GM18868 (cell line): ENCODE measurements at regions not wholly inside any gene's neighbourhood (a gene's known extent, or its start where the extent isn't known, plus 50 kb on each side); places are given as distances from the start of the nearest gene placed in this dataset.
"Not testable (repeated sequence)": the region's sequence is repeated elsewhere in the genome, so short reads cannot be mapped to it uniquely, and the experiment has no call there.

ENCODE experiments used
- ATAC-seq: cut with Tn5 transposase; IDR thresholded peaks from one replicate; pipeline ENCODE4 v1.9.1; 2021; ENCODE audit warnings: mild to moderate bottlenecking, moderate library complexity; ENCODE audit not compliant: unreplicated experiment

GRCh38 chr7:91750091-91750490 lies 130.4 kb downstream of the MTERF1 start:
- ATAC-seq = no peak

- ATAC-seq = no peak
Observed at GRCh38 chr7:91752102-91752501, 128.4 kb downstream of the MTERF1 start.

- not testable (repeated sequence) for ATAC-seq
Observed at GRCh38 chr7:91754280-91754679, 126.2 kb downstream of the MTERF1 start.

DNA sequence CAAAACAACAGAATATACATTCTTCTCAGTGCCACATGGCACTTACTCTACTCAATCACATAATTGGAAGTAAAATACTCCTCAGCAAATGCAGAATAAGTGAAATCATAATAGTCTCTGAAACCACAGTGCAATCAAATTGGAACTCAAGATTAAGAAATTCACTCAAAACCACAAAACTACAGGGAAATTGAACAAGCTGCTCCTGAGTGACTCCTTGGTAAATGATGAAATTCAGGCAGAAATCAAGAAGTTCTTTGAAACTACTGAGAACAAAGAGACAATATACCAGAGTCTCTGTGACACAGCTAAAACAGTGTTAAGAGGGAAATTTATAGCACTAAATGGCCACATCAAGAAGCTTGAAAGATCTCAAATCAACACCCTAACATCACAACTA lies 125.4 kb downstream of the MTERF1 start:
- ATAC-seq = not testable (repeated sequence)

GRCh38 chr7:91759205-91759863 lies 121.2 kb downstream of the MTERF1 start:
- ATAC-seq = no peak

DNA sequence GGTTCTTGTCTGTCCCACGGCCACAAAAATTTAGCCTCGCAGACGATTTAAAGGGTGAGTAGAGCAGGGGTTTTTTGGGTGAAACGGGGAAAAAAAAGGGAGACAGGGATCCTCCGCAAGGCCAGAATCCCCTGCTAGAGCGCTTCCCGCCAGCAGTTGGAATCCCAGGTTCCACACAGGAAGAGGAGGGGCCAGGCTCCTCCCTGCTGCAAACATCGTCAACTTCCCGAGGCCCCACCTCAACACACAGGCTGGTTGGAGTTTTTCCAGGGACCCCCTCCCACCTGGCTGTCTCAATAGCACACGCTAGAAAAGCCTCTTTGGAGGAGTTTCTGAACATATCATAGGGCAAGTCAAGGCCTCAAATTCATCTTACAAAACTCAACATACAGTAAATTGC lies 112.7 kb downstream of the MTERF1 start:
- no peak for ATAC-seq

DNA sequence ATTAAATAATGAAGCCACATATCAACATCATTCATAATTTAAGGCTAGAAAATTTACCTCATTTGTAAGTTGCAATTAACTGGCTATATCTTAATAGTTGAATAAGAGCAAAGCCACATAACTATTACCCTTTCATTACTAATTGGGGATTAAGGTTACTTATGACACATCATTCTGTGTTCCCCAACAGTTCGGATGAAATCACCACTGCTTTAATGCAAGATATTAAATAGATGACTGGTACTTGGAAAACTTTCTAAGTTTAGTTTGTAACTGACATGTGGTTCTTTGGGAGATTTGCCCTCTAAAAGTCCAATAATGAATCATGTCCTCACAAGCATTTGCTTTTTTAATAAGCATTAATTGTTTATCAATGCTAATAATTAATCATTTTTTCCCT lies 109.1 kb downstream of the MTERF1 start:
- no peak for ATAC-seq

DNA sequence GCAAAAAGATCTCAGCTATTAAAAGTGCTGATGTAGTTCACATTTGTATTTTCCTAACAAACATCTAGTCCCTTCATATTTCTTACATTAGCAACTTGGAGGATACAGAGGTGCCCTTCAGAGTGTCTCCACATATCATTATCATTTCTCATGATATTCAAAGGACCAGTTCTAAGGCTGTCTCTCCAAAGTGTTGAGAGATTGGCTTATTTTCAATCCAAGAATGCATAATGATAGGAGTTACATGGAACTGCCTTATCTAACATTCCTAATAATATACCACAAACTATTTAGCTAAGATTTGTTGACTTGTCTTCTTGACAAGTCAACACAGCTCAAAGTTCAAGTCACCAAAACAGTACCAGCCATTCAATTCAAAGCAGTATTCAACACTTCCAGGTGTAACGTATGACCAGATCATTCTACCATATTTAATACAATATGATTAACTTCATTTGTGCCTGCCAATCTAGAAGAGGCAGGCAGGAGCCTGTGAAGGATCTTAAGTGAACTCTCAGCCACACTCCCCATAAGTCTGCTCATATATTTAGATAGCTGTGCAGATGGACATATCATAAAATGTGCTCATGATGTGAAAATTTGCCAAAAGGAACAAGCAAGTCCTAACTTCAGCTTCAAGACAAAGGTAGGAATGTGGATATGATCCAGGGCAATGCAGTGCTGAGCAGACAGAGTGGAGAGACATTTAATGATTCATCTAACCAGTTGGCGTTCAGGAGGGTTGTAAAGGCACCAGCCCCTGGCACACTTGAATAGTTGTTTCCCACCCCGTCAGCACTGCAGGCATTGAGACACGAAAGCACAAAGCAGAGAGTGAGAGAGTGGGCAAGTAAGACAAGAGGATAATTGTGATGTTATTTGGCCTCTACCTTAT lies 108.3 kb downstream of the MTERF1 start:
- ATAC-seq = no peak

DNA sequence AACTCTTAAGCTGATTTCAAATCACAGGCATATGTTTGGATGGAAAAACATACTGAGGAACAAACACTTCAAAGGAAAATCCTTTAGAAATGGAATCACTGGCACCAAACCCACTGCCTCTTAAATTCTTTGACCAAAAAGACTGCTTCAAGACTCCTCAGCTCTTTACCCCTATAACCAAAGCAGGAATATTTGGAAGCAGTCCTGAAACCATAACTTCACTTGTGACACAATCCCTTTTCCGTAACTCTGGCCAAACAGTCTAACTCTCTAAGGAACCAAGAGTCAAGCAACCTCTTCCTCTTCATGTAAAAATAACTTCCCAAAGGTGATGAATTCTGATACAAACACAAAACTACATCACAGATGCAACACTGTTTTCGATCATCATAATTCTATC lies 104.3 kb downstream of the MTERF1 start:
- no peak for ATAC-seq

- no peak for ATAC-seq
Observed at GRCh38 chr7:91777522-91777921, 103.0 kb downstream of the MTERF1 start.

- ATAC-seq = no peak
Observed at GRCh38 chr7:91778416-91778815, 102.1 kb downstream of the MTERF1 start.

DNA sequence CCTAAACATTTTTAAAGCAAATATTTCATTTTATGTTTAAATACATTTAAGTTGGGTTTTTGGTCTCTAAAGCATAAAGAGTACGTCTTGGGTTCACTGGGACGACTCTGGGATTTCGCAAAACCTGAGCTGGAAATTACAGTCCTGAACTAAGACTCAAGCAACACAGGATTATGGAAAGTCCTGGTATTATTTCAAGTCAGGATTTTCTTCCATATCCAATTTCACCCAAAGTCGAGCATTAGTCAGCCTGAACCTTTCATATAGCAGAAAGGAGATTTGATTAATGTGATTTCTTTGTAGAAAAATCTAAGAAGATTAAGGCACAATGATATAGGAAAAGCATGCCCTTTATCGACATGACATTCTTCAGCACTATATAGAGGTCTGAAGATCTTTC lies 100.0 kb downstream of the MTERF1 start:
- no peak for ATAC-seq

DNA sequence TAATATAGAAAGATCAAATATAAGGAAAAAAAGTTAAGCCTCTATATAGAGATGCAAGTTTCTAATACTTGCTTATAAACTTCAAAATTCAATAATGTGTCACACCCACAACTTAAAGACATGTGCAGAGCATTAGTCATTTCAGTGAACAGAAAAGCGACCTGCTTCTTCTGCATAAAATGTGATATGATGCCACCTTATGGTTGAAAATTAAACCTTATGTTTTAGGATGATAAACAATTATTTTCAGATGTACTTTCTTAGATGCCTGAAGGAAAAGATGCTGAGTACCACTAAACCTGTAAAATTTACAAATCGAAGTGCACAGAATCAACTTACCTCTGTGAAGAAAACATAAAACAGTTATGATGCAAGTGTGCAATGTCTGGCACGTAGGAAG lies 96.0 kb downstream of the MTERF1 start:
- ATAC-seq = no peak

GRCh38 chr7:91787931-91788330 lies 92.6 kb downstream of the MTERF1 start:
- no peak for ATAC-seq

DNA sequence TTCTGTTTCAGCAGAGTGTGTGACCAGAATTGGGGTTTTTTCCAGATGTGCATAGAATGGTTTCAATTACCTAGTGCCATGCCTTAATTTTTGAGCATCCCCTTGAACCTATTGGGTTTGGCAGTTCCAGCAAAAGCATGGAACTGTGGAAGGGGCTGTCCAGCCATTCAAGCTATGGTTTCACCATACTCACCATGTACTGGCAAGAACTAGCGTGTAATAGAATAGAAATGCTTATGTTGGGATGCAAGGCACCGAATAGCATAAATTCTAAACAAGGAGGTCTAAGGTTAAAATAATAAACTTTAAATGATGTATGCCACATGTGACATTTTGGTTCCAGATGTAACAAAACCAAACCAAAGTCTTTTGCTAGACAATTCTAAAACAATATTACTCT lies 91.4 kb downstream of the MTERF1 start:
- no peak for ATAC-seq

DNA sequence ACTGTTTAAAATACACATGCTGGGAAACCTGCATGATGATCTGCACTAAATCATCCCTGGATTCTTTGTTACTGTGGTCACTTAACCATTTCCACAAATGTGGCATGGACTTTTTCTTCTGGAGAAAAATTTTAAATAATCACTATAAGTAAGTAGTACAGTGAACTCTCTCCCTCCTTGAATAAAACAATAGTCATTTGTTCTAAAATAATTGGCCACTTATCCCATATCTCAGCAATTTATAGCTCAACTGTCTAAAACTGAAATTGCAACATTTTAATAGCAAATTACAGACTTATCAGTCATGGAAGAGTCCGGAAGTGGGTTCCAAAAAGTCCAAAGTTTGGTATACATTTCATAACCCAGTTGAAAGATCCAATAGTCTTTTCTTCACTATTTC lies 90.9 kb downstream of the MTERF1 start:
- no peak for ATAC-seq

GRCh38 chr7:91790646-91791045 lies 89.9 kb downstream of the MTERF1 start:
- ATAC-seq = not testable (repeated sequence)

GRCh38 chr7:91796122-91796521 lies 84.4 kb downstream of the MTERF1 start:
- no peak for ATAC-seq

DNA sequence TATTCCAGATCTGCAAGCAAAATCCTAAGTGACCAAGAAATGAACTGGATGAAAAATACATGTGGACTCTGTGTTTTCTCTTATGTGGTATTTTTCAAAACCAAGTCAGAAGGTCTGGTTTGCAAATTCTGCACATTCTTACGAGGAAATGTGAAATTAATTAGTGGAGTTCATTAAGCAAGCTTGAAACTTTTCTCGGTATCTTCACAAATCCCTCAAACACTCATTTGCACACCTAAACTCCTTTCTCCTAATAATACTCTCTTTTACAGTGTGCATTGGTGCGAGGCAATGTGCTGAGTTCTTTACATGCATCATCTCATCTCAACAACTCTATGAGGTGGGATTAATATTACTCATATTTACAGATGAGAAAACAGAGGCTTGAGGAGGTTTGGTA lies 82.1 kb downstream of the MTERF1 start:
- ATAC-seq = no peak

DNA sequence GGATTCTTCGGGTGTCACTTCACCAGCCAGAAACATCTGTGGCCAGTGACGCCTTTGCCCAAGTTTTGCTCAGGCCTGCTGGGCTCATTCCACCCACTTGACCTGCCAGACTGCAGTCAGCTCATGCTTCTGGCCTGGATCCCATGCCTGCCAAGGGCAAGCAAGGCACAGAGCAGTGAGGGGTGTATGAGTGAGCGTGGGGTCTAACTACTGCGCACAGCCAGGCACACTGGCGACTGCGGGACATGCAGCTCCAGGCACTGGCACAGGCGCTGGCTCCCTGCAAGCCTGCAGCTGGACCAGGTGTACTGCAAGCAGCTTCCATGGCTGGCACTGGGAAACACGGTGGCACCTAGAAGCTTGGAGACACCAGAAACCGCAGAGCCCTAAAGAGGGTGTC lies 80.1 kb downstream of the MTERF1 start:
- no peak for ATAC-seq

DNA sequence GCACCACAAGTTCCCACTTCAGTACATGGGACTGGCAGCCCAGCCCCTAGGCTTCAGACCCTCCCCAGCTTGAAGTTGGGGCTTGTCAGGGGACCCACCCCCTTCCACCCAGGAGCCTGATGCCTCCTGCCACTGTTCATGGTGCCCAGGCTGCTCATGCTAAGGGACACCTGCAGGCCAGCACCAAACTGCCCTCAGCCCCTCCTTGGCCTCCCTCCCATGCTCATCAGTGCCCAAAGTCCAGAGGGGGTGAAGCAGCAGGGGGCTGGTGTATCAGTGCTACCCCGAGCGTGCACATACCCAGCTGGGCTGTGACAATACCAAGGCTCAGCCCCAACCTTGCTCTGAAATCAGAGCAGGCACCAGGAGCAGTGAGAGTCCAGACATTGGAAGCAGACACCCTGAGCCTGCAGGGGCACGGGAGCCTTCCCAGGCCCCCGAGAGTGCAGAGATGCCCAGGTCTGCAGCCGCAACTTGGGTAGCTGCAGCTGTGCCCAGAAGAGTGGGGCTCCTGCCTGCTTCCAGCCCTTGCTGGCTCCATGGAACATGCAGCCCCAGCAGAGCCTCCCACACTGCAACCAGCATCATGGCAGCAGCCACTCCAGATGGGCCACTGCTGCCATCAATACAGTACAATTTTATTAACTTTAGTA lies 79.0 kb downstream of the MTERF1 start:
- no peak for ATAC-seq

DNA sequence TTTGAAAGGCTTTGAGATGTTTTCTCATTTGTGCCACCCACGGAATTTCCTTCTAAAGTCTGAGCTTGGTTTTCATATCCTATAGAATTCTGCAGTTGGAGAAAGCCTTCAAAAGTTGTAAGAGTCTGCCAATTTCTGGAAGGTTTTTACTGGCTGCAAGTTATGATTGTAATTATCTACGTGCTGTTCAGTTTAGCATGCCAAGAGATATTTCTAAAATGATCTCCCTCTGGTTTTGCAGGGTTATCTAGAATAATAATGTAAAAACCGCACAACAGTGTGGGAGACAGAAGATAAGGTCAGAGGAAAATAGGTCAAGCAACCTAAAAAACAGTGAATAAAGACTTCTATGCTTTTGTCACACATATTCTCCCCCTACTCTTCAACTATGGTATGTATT lies 69.3 kb downstream of the MTERF1 start:
- no peak for ATAC-seq
